ENCODE measurements at regions not wholly inside any gene's neighbourhood (a gene's known extent, or its start where the extent isn't known, plus 50 kb on each side); places are given as distances from the start of the nearest gene placed in this dataset.

DNA sequence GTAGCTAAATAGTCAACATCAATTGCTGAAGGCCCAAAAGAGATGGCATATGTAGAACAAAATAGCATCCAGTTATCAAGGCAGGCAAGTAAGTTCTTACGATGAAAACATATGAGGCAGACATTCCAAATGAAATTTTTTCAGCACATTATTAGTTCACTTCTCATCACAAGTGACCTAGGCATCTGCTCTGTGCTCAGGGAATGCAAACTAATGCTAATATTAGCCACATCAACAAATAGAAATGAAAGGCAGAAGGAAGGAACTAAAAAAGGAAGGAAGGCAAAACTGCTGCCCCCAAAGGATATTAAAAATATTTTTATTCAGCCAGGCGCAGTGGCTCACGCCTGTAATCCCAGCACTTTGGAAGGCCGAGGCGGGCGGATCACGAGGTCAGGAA, 51.2 kb upstream of the ROCK1 start:
- TF ChIP-seq CEBPB (IDR thresholded peaks at IDR 0.05; ENCODE audit: borderline replicate concordance in 1 of 2, low read depth in 2 of 2, low read length in 2 of 2): no peak
- TF ChIP-seq JUNB (IDR thresholded peaks at IDR 0.05): no peak
- TF ChIP-seq, protein P1, sequence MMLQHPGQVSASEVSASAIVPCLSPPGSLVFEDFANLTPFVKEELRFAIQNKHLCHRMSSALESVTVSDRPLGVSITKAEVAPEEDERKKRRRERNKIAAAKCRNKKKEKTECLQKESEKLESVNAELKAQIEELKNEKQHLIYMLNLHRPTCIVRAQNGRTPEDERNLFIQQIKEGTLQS (IDR thresholded peaks at IDR 0.05; ENCODE audit: borderline replicate concordance, extremely low read depth, low read depth, low read length): no peak
- TF ChIP-seq, protein P2, sequence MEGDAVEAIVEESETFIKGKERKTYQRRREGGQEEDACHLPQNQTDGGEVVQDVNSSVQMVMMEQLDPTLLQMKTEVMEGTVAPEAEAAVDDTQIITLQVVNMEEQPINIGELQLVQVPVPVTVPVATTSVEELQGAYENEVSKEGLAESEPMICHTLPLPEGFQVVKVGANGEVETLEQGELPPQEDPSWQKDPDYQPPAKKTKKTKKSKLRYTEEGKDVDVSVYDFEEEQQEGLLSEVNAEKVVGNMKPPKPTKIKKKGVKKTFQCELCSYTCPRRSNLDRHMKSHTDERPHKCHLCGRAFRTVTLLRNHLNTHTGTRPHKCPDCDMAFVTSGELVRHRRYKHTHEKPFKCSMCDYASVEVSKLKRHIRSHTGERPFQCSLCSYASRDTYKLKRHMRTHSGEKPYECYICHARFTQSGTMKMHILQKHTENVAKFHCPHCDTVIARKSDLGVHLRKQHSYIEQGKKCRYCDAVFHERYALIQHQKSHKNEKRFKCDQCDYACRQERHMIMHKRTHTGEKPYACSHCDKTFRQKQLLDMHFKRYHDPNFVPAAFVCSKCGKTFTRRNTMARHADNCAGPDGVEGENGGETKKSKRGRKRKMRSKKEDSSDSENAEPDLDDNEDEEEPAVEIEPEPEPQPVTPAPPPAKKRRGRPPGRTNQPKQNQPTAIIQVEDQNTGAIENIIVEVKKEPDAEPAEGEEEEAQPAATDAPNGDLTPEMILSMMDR (IDR thresholded peaks at IDR 0.05 in 2 of 3, conservative IDR thresholded peaks at IDR 0.05 in 1 of 3; ENCODE audit: control insufficient read depth in 2 of 3, extremely low read depth in 1 of 3, insufficient read depth in 1 of 3, low read depth in 3 of 3, low read length in 3 of 3): no peak
- TF ChIP-seq SPI1 (IDR thresholded peaks at IDR 0.05; ENCODE audit: borderline replicate concordance, insufficient read depth, low read depth, low read length): no peak
- no peak for TF ChIP-seq RFX5 (IDR thresholded peaks at IDR 0.05; ENCODE audit: low read depth, low read length)
- no peak for TF ChIP-seq POLR2A (IDR thresholded peaks at IDR 0.05; ENCODE audit: low read depth, low read length)
- TF ChIP-seq NRF1 (conservative IDR thresholded peaks at IDR 0.05; ENCODE audit: low read depth, low read length): no peak
- no peak for TF ChIP-seq NFXL1 (IDR thresholded peaks at IDR 0.05; ENCODE audit: borderline replicate concordance)
- TF ChIP-seq, protein P3, sequence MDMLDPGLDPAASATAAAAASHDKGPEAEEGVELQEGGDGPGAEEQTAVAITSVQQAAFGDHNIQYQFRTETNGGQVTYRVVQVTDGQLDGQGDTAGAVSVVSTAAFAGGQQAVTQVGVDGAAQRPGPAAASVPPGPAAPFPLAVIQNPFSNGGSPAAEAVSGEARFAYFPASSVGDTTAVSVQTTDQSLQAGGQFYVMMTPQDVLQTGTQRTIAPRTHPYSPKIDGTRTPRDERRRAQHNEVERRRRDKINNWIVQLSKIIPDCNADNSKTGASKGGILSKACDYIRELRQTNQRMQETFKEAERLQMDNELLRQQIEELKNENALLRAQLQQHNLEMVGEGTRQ (IDR thresholded peaks at IDR 0.05; ENCODE audit: borderline replicate concordance, low read depth, low read length): no peak
- TF ChIP-seq CHD4 (IDR thresholded peaks at IDR 0.05): no peak
- TF ChIP-seq, protein P4, sequence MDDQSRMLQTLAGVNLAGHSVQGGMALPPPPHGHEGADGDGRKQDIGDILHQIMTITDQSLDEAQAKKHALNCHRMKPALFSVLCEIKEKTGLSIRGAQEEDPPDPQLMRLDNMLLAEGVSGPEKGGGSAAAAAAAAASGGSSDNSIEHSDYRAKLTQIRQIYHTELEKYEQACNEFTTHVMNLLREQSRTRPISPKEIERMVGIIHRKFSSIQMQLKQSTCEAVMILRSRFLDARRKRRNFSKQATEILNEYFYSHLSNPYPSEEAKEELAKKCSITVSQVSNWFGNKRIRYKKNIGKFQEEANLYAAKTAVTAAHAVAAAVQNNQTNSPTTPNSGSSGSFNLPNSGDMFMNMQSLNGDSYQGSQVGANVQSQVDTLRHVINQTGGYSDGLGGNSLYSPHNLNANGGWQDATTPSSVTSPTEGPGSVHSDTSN (IDR thresholded peaks at IDR 0.05; ENCODE audit: insufficient replicate concordance, low read depth, low read length): no peak
